IPS DF 6.9 (cell line): ENCODE measurements at regions not wholly inside any gene's neighbourhood (a gene's known extent, or its start where the extent isn't known, plus 50 kb on each side); places are given as distances from the start of the nearest gene placed in this dataset.

Experiments
- DNase-seq: peaks from one replicate; pipeline ENCODE4 v3.0.0-alpha.2; 2013; ENCODE audit warnings: low read depth, low spot score
- H3K27ac ChIP-seq: one replicate; pipeline ENCODE4 v1.5.1; 2013; ENCODE audit warnings: low read length, control low read depth
- H3K27me3 ChIP-seq: 2 replicates; pipeline ENCODE4 v1.6.1; 2013; ENCODE audit warnings: mild to moderate bottlenecking, low read length; ENCODE audit not compliant: control insufficient read depth, insufficient read depth
- H3K36me3 ChIP-seq: 2 replicates; pipeline ENCODE4 v1.6.1; 2013; ENCODE audit warnings: low read length; ENCODE audit not compliant: control insufficient read depth, insufficient read depth
- H3K4me1 ChIP-seq: 2 replicates; pipeline ENCODE4 v1.6.1; 2013; ENCODE audit warnings: low read length; ENCODE audit not compliant: control insufficient read depth, insufficient read depth
- H3K4me3 ChIP-seq: 2 replicates; pipeline ENCODE4 v1.5.1; 2013; ENCODE audit warnings: mild to moderate bottlenecking, low read length
- H3K9me3 ChIP-seq: 2 replicates; pipeline ENCODE4 v1.6.1; 2013; ENCODE audit warnings: low read length, inconsistent platforms; ENCODE audit not compliant: control insufficient read depth, insufficient read depth
- WGBS: extraction: QIAGEN DNeasy Blood & Tissue Kit; methylation state at CpG from one replicate; pipeline ENCODE4 v1.1.7; 2013; ENCODE audit warnings: mixed read lengths, missing lambda C conversion rate; ENCODE audit not compliant: insufficient read length, insufficient coverage; 5-methylcytosine and 5-hydroxymethylcytosine counted together

GRCh38 chr20:20967564-20968184 is 138.5 kb downstream of the LINC00237 start:
- no peak for DNase-seq
- Histone ChIP-seq H3K27me3 (no peaks in the 10 kb centered on the region), H3K4me3 (no peak overlapping the region), H3K4me1 (no peaks in the 10 kb centered on the region; the same call in 1 of the 2 replicates), H3K36me3 (no peaks in the 10 kb centered on the region), H3K27ac (no peak overlapping the region), H3K9me3 (no peaks in the 10 kb centered on the region)
- WGBS = no CpG with 5 or more reads among the region's 10 CpGs

GRCh38 chr20:20966171-20966570 is 140.0 kb downstream of the LINC00237 start:
- Histone ChIP-seq H3K27ac (no peak overlapping the region), H3K4me3 (no peak overlapping the region), H3K27me3 (no peaks in the 10 kb centered on the region), H3K4me1 (no peaks in the 10 kb centered on the region; the same call in 1 of the 2 replicates), H3K36me3 (no peaks in the 10 kb centered on the region), H3K9me3 (no peaks in the 10 kb centered on the region)
- no CpG with 5 or more reads among the region's 8 CpGs for WGBS
- DNase-seq = no peak

GRCh38 chr20:20959031-20959755 is 147.0 kb downstream of the LINC00237 start:
- DNase-seq = no peak
- Histone ChIP-seq H3K4me1 (no peaks in the 10 kb centered on the region), H3K36me3 (no peaks in the 10 kb centered on the region), H3K9me3 (no peaks in the 10 kb centered on the region), H3K27ac (no peak overlapping the region), H3K4me3 (no peak overlapping the region), H3K27me3 (no peaks in the 10 kb centered on the region)
- no CpG with 5 or more reads among the region's 5 CpGs for WGBS

GRCh38 chr20:20956513-20956931 is 149.6 kb downstream of the LINC00237 start:
- WGBS = no CpG with 5 or more reads among the region's 12 CpGs
- no peak for DNase-seq
- no peaks in the 10 kb centered on the region for H3K36me3 ChIP-seq
- H3K4me1 ChIP-seq = no peaks in the 10 kb centered on the region
- no peak overlapping the region for H3K27ac ChIP-seq
- H3K4me3 ChIP-seq = no peak overlapping the region
- no peaks in the 10 kb centered on the region for H3K27me3 ChIP-seq
- H3K9me3 ChIP-seq = no peaks in the 10 kb centered on the region

- no peak for DNase-seq
- H3K4me3 ChIP-seq = no peak overlapping the region
- no CpG with 5 or more reads among the region's 4 CpGs for WGBS
Observed at GRCh38 chr20:20955892-20956291, 150.3 kb downstream of the LINC00237 start.

GRCh38 chr20:20953738-20954618 is 152.2 kb downstream of the LINC00237 start:
- H3K27ac ChIP-seq = no peak overlapping the region
- no peaks in the 10 kb centered on the region for H3K9me3 ChIP-seq
- H3K27me3 ChIP-seq = no peaks in the 10 kb centered on the region
- no peak overlapping the region for H3K4me3 ChIP-seq
- no peak for DNase-seq
- no peaks in the 10 kb centered on the region for H3K4me1 ChIP-seq
- no CpG with 5 or more reads among the region's 11 CpGs for WGBS
- H3K36me3 ChIP-seq = no peaks in the 10 kb centered on the region

More at GRCh38 chr20:20955892-20956291, 150.3 kb downstream of the LINC00237 start:
- Histone ChIP-seq H3K9me3 (no peaks in the 10 kb centered on the region), H3K27ac (no peak overlapping the region), H3K27me3 (no peaks in the 10 kb centered on the region), H3K4me1 (no peaks in the 10 kb centered on the region), H3K36me3 (no peaks in the 10 kb centered on the region)

- no CpG with 5 or more reads among the region's 2 CpGs for WGBS
- Histone ChIP-seq H3K27ac (no peak overlapping the region), H3K27me3 (no peaks in the 10 kb centered on the region), H3K9me3 (no peaks in the 10 kb centered on the region), H3K4me1 (no peaks in the 10 kb centered on the region), H3K4me3 (no peak overlapping the region), H3K36me3 (no peaks in the 10 kb centered on the region)
- no peak for DNase-seq
Observed at GRCh38 chr20:20950620-20951019, 155.5 kb downstream of the LINC00237 start.

- no peaks in the 10 kb centered on the region for H3K9me3 ChIP-seq
- DNase-seq = no peak
- no peaks in the 10 kb centered on the region for H3K27me3 ChIP-seq
- no peak overlapping the region for H3K4me3 ChIP-seq
- WGBS = no CpG with 5 or more reads among the region's 3 CpGs
- no peak overlapping the region for H3K27ac ChIP-seq
- no peaks in the 10 kb centered on the region for H3K36me3 ChIP-seq
- no peaks in the 10 kb centered on the region for H3K4me1 ChIP-seq
Observed at GRCh38 chr20:20946122-20946759, 159.9 kb downstream of the LINC00237 start.

- Histone ChIP-seq H3K9me3 (no peaks in the 10 kb centered on the region), H3K4me1 (no peaks in the 10 kb centered on the region), H3K27me3 (no peaks in the 10 kb centered on the region), H3K4me3 (no peak overlapping the region), H3K36me3 (no peaks in the 10 kb centered on the region), H3K27ac (no peak overlapping the region)
- DNase-seq = no peak
- WGBS = no CpG with 5 or more reads among the region's 2 CpGs
Observed at GRCh38 chr20:20941468-20941889, 164.7 kb downstream of the LINC00237 start.

- Histone ChIP-seq H3K4me1 (no peaks in the 10 kb centered on the region), H3K9me3 (no peaks in the 10 kb centered on the region), H3K27ac (no peak overlapping the region), H3K27me3 (no peaks in the 10 kb centered on the region), H3K36me3 (no peaks in the 10 kb centered on the region), H3K4me3 (no peak overlapping the region)
- DNase-seq = no peak
- WGBS = no CpG with 5 or more reads among the region's 3 CpGs
Observed at GRCh38 chr20:20939006-20939405, 167.2 kb downstream of the LINC00237 start.
